ENCODE measurements at regions not wholly inside any gene's neighbourhood (a gene's known extent, or its start where the extent isn't known, plus 50 kb on each side); places are given as distances from the start of the nearest gene placed in this dataset.
A peak's percentile ranks its signal among the peaks of the same experiment; 100 is the strongest.
"Not testable (repeated sequence)": the region's sequence is repeated elsewhere in the genome, so short reads cannot be mapped to it uniquely, and the experiment has no call there.

DNA sequence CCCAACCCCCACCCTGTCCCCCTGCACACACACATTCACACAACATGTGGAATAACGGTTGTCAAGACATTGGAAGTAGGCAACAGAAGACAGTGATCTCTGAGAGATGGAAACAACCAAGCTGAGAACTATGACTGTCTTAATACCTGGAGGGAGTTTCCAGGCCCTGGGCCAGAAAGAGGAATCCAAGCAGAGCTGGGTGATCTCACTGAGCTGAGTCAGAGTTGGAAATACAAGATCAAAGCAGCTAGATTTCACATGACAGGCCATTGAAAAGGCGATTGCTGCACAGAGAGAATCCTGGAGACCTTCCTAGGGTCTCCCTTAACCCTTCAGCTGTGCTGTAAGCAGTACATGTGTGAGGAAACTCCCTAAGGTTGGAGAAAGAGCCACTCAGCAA is 165.8 kb upstream of the PRSS1 start:
- Mint-ChIP-seq H3K36me3 (ENCODE audit: low read depth) (no peaks in the 10 kb centered on the region), H3K9me3 (no peaks in the 10 kb centered on the region), H3K4me3 (no peak overlapping the region), H3K27me3 (no peaks in the 10 kb centered on the region), H3K4me1 (peaks cover 23% of the 10 kb centered on the region), H3K27ac (peak overlapping the region; percentile 12)
- peak; percentile 86 for ATAC-seq (replicated peaks)

- peaks cover 21% of the 10 kb centered on the region for H3K4me1 Mint-ChIP-seq
- H3K27me3 Mint-ChIP-seq, result no peaks in the 10 kb centered on the region
- no peak overlapping the region for H3K27ac Mint-ChIP-seq
- no peaks in the 10 kb centered on the region for H3K9me3 Mint-ChIP-seq
- ATAC-seq (replicated peaks), result no peak
- peak overlapping the region; percentile 67 for H3K4me3 Mint-ChIP-seq
- no peaks in the 10 kb centered on the region for H3K36me3 Mint-ChIP-seq (ENCODE audit: low read depth)
Observed at GRCh38 chr7:142582351-142582750, 166.9 kb upstream of the PRSS1 start.

DNA sequence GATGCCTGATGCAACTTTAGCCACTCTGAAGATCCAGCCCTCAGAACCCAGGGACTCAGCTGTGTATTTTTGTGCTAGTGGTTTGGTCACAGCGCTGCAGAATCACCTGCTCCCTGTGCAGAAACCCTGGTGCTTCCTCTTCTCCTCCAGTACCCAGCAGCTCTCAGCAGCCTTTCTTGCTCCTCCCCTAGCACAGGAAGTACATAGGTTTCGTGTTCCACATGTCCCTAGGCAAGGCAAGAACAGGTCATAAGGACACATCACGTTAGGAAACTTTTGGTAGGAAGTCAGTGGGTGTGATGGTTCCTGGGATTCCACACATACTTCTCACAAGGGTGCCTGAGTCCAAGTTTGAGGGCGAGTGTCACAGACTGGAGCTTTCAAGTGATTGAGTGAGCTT is 167.9 kb upstream of the PRSS1 start:
- Mint-ChIP-seq H3K9me3 (no peaks in the 10 kb centered on the region), H3K4me1 (peaks cover 17% of the 10 kb centered on the region), H3K36me3 (ENCODE audit: low read depth) (no peaks in the 10 kb centered on the region), H3K4me3 (peak overlapping the region; percentile 67), H3K27me3 (no peaks in the 10 kb centered on the region), H3K27ac (peak overlapping the region; percentile 63)
- peak; percentile 76 for ATAC-seq (replicated peaks)

- Mint-ChIP-seq H3K9me3 (no peaks in the 10 kb centered on the region), H3K36me3 (ENCODE audit: low read depth) (no peaks in the 10 kb centered on the region), H3K27ac (peak overlapping the region; percentile 48), H3K27me3 (no peaks in the 10 kb centered on the region), H3K4me3 (peak overlapping the region; percentile 67), H3K4me1 (peaks cover 17% of the 10 kb centered on the region)
- ATAC-seq (replicated peaks), result no peak
Observed at GRCh38 chr7:142579946-142580345, 169.3 kb upstream of the PRSS1 start.

GRCh38 chr7:142575351-142575750 is 173.9 kb upstream of the PRSS1 start:
- H3K27ac Mint-ChIP-seq; H3K4me3 Mint-ChIP-seq; ATAC-seq (replicated peaks); H3K36me3 Mint-ChIP-seq (ENCODE audit: low read depth); H3K27me3 Mint-ChIP-seq; H3K9me3 Mint-ChIP-seq; H3K4me1 Mint-ChIP-seq: not testable (repeated sequence)

DNA sequence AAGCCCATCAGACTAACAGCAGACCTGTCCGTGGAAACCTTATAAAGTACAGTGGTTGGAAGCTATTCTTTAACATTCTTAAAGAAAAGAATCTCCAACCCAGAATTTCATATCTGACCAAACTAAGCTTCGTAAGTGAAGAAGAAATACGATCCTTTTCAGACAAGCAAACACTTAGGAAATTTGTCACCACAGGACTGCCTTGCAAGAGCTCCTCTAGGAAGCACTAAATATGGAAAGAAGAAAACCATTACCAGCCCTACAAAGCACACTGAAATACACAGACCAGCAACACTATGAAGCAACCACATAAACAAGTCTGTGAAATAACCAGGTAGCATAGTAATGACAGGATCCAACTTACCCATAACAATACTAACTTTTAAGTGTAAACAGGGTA is 177.7 kb upstream of the PRSS1 start:
- H3K36me3 Mint-ChIP-seq (ENCODE audit: low read depth), result no peaks in the 10 kb centered on the region
- no peaks in the 10 kb centered on the region for H3K4me1 Mint-ChIP-seq
- H3K27ac Mint-ChIP-seq, result no peak overlapping the region
- H3K9me3 Mint-ChIP-seq, result no peaks in the 10 kb centered on the region
- no peak for ATAC-seq (replicated peaks)
- H3K27me3 Mint-ChIP-seq, result peaks cover 8% of the 10 kb centered on the region
- no peak overlapping the region for H3K4me3 Mint-ChIP-seq

- H3K27ac Mint-ChIP-seq, result no peak overlapping the region
- no peaks in the 10 kb centered on the region for H3K4me1 Mint-ChIP-seq
- ATAC-seq (replicated peaks), result no peak
- H3K27me3 Mint-ChIP-seq, result peaks cover 8% of the 10 kb centered on the region
- no peak overlapping the region for H3K4me3 Mint-ChIP-seq
- H3K9me3 Mint-ChIP-seq, result no peaks in the 10 kb centered on the region
- H3K36me3 Mint-ChIP-seq (ENCODE audit: low read depth), result no peaks in the 10 kb centered on the region
Observed at GRCh38 chr7:142569851-142570250, 179.4 kb upstream of the PRSS1 start.

DNA sequence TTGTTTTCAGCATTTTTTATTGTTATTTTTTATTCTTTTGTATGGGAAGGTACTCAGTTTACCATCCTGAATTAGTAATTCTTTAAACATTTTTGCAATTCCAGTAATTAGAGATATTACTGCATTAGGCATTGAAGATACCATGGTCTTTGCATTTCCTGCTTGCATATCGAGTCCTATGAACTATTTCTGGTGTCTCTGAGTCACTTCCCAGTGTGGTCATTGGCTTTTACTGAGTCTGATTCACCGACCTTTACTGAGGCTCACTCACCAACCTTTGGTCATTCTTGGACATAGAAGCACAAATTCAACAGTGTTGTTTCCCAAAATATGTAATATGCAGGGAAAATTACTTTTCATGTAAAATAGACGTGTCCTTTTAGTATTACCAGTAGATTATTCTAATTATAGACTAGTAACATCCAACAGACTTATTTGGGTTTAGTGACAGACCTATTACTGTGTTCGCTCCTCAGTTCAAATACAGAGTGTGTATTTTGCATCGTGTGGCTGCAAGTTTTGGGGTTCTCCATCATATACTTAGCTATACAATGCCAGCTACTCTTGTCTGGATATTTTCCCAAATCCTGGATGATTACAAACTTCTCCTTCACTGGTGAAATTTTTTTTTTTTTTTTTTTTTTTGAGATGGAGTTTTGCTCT is 180.7 kb upstream of the PRSS1 start:
- Mint-ChIP-seq H3K27ac (no peak overlapping the region), H3K27me3 (peaks cover 8% of the 10 kb centered on the region), H3K36me3 (ENCODE audit: low read depth) (no peaks in the 10 kb centered on the region), H3K9me3 (no peaks in the 10 kb centered on the region), H3K4me1 (no peaks in the 10 kb centered on the region), H3K4me3 (no peak overlapping the region)
- peak; percentile 67 for ATAC-seq (replicated peaks)

DNA sequence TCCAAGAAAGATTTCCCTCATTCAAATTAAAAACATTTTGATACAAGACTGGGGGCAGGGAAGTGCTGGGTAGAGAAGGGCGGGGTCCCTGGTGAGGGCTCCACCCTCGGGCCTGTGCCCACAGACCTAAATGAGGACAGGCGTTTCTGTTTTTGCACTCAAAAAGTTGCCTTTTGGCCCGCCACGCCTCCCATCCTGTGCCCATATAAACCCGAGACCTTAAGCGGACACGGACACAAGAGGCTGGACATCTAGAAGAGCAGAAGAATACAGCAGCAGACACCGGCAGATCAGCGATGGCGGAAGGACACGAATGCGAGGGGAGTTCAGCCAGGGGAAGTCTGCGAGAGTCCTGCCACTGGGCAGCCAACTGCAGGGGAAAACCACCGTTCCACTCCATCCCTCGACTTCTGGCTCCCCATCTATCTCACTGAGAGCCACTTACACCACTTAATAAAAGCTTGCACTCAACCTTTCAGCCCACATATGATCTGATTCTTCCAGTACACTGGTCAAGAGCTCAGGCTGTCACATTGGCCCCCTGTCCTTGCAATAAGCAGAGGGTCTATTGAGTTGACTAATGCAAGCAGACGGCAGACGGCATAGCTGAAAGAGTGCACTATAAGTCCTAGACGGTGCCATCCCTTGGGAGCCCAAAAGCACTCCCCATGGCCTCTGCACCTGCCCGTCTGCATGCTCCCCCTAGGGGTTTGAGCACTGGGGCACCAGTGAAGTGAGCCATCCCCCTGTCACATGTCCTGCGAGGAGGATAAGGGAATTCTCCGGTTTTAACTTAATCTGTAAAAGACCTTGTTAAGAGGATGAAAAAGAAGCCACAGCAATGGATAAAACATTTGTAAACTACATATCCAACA is 181.8 kb upstream of the PRSS1 start:
- no peak overlapping the region for H3K4me3 Mint-ChIP-seq
- no peaks in the 10 kb centered on the region for H3K9me3 Mint-ChIP-seq
- H3K36me3 Mint-ChIP-seq (ENCODE audit: low read depth), result no peaks in the 10 kb centered on the region
- no peak overlapping the region for H3K27ac Mint-ChIP-seq
- no peak for ATAC-seq (replicated peaks)
- peaks cover 6% of the 10 kb centered on the region for H3K27me3 Mint-ChIP-seq
- H3K4me1 Mint-ChIP-seq, result no peaks in the 10 kb centered on the region

- no peak for ATAC-seq (replicated peaks)
- H3K27me3 Mint-ChIP-seq, result peaks cover 7% of the 10 kb centered on the region
- H3K27ac Mint-ChIP-seq, result no peak overlapping the region
- H3K36me3 Mint-ChIP-seq (ENCODE audit: low read depth), result no peaks in the 10 kb centered on the region
- no peaks in the 10 kb centered on the region for H3K4me1 Mint-ChIP-seq
- no peaks in the 10 kb centered on the region for H3K9me3 Mint-ChIP-seq
- H3K4me3 Mint-ChIP-seq, result no peak overlapping the region
Observed at GRCh38 chr7:142566271-142566670, 183.0 kb upstream of the PRSS1 start.

DNA sequence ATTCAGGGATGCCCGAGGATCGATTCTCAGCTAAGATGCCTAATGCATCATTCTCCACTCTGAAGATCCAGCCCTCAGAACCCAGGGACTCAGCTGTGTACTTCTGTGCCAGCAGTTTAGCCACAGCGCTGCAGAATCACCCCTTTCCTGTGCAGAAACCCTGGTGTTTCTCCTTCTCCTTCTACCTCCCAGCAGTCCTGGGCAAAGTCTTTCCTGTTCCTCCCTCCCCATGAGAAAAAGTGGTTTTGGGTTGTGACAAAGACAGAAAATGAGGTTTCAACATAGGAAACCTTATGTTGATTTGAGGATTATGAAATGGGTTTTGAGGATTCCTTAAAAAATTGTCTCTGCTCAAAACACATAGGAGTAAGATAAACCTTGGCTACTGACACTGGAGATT is 185.1 kb upstream of the PRSS1 start:
- not testable (repeated sequence) for H3K4me3 Mint-ChIP-seq; H3K36me3 Mint-ChIP-seq (ENCODE audit: low read depth); H3K9me3 Mint-ChIP-seq; H3K27me3 Mint-ChIP-seq; ATAC-seq (replicated peaks); H3K27ac Mint-ChIP-seq; H3K4me1 Mint-ChIP-seq

- H3K27me3 Mint-ChIP-seq, result peaks cover 3% of the 10 kb centered on the region
- no peak overlapping the region for H3K4me3 Mint-ChIP-seq
- H3K27ac Mint-ChIP-seq, result no peak overlapping the region
- H3K9me3 Mint-ChIP-seq, result no peaks in the 10 kb centered on the region
- no peak for ATAC-seq (replicated peaks)
- H3K36me3 Mint-ChIP-seq (ENCODE audit: low read depth), result no peaks in the 10 kb centered on the region
- no peaks in the 10 kb centered on the region for H3K4me1 Mint-ChIP-seq
Observed at GRCh38 chr7:142563470-142563869, 185.8 kb upstream of the PRSS1 start.

DNA sequence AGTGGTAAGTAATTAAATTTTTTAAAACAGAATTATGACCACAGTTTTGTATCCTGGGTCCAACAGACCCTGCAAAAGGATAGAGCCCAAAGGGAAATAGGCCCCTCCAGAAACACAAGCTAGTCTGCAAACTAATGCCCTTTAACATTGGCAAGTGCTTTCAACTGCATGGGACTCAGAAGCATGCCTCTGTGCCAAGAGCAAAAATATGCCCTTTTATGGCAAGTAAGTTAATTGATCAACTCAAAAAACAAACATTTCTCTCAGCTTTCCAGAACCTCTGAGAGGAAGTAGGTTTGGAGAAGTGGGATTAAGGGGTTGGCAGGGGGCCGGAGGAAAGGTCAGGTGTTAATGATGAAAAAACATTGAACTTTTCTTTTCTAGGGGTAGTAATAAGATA is 186.6 kb upstream of the PRSS1 start:
- peaks cover 3% of the 10 kb centered on the region for H3K27me3 Mint-ChIP-seq
- H3K27ac Mint-ChIP-seq, result no peak overlapping the region
- no peaks in the 10 kb centered on the region for H3K4me1 Mint-ChIP-seq
- no peaks in the 10 kb centered on the region for H3K9me3 Mint-ChIP-seq
- H3K4me3 Mint-ChIP-seq, result no peak overlapping the region
- no peak for ATAC-seq (replicated peaks)
- H3K36me3 Mint-ChIP-seq (ENCODE audit: low read depth), result no peaks in the 10 kb centered on the region

DNA sequence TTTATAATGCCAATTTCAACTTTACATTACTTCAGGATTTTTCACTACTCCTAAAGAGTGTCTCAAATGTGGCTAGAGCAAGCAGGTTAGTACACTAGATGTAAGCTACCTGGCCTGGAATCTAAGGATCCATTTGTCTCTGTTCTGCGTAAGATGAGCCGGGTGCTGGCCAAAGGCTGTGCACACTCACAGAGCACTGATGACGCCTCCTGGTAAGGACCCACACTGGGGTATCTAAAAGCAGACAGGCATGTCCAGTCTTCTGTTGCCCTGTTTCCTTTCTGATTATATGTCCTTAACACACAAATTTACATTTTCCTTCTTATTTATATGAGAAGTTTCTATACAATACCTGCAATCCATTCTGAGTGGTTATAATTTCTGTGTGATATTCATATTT is 187.9 kb upstream of the PRSS1 start:
- not testable (repeated sequence) for H3K9me3 Mint-ChIP-seq

DNA sequence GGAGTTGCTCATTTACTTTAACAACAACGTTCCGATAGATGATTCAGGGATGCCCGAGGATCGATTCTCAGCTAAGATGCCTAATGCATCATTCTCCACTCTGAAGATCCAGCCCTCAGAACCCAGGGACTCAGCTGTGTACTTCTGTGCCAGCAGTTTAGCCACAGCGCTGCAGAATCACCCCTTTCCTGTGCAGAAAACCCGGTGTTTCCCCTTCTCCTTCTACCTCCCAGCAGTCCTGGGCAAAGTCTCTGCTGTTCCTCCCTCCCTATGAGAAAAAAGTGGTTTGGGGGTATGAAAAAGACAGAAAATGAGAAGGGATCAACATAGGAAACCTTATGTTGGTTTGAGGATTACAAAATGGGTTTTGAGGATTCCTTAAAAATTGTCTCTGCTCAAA is 188.5 kb upstream of the PRSS1 start:
- not testable (repeated sequence) for H3K4me1 Mint-ChIP-seq; H3K27ac Mint-ChIP-seq; H3K4me3 Mint-ChIP-seq; H3K9me3 Mint-ChIP-seq; H3K27me3 Mint-ChIP-seq; H3K36me3 Mint-ChIP-seq (ENCODE audit: low read depth); ATAC-seq (replicated peaks)

More for the DNA sequence above, 187.9 kb upstream of the PRSS1 start:
- H3K27me3 Mint-ChIP-seq; H3K4me1 Mint-ChIP-seq; ATAC-seq (replicated peaks); H3K4me3 Mint-ChIP-seq; H3K36me3 Mint-ChIP-seq (ENCODE audit: low read depth); H3K27ac Mint-ChIP-seq: not testable (repeated sequence)
